ENCODE measurements at regions not wholly inside any gene's neighbourhood (a gene's known extent, or its start where the extent isn't known, plus 50 kb on each side); places are given as distances from the start of the nearest gene placed in this dataset.
A peak's percentile ranks its signal among the peaks of the same experiment; 100 is the strongest.

- H3K23ac ChIP-seq (ENCODE audit: insufficient read length): no peak overlapping the region
- H3K79me1 ChIP-seq (ENCODE audit: low read depth, low read length): no peaks in the 10 kb centered on the region
- H4K20me1 ChIP-seq (replicated peaks in 1 of 2; ENCODE audit: control insufficient read depth in 1 of 2, insufficient read depth in 2 of 2, low read length in 2 of 2): no peaks in the 10 kb centered on the region
- no peak overlapping the region for H4K91ac ChIP-seq (replicated peaks; ENCODE audit: insufficient read length, low read length)
- H3K79me2 ChIP-seq (ENCODE audit: control insufficient read depth in 1 of 2, insufficient read depth in 2 of 2, low read length in 2 of 2): no peaks in the 10 kb centered on the region
- H2BK15ac ChIP-seq (ENCODE audit: low read length): no peak overlapping the region
- H3K36me3 ChIP-seq (ENCODE audit: control insufficient read depth in 2 of 4, insufficient read depth in 4 of 4, low read length in 3 of 4): no peaks in the 10 kb centered on the region
- no peak overlapping the region for H3K27ac ChIP-seq (ENCODE audit: low read depth, low read length)
- no peaks in the 10 kb centered on the region for H3K9me3 ChIP-seq (ENCODE audit: insufficient read depth in 2 of 2, low read depth in 1 of 2, low read length in 1 of 2)
- no peak overlapping the region for H3K4ac ChIP-seq (replicated peaks; ENCODE audit: insufficient read length, low read depth, low read length)
- H2BK12ac ChIP-seq (ENCODE audit: low read depth, low read length): no peak overlapping the region
- no peak overlapping the region for H2AFZ ChIP-seq (ENCODE audit: low read length)
- no peaks in the 10 kb centered on the region for H3K4me1 ChIP-seq (replicated peaks in 1 of 4; ENCODE audit: control insufficient read depth in 3 of 4, insufficient read depth in 4 of 4, low read length in 3 of 4)
- H2BK120ac ChIP-seq (replicated peaks; ENCODE audit: low read depth, low read length): no peak overlapping the region
- H3K9ac ChIP-seq (replicated peaks in 1 of 4; ENCODE audit: extremely low read depth in 1 of 4, low read depth in 3 of 4, low read length in 3 of 4): no peak overlapping the region
- DNase-seq (ENCODE audit: low read depth in 1 of 2, low spot score in 2 of 2) (no peak), FAIRE-seq (no peak)
- H3K4me2 ChIP-seq (ENCODE audit: insufficient read depth in 1 of 2, low read depth in 2 of 2, low read length in 2 of 2): no peak overlapping the region
- POLR2A ChIA-PET (ENCODE audit: partially characterized antibody): no interaction called here
- H2BK20ac ChIP-seq (ENCODE audit: low read length): no peak overlapping the region
- H3K14ac ChIP-seq (ENCODE audit: insufficient read length): no peak overlapping the region
- no peak overlapping the region for H2BK5ac ChIP-seq (ENCODE audit: low read depth, low read length)
- no peak overlapping the region for H3K18ac ChIP-seq (ENCODE audit: extremely low read depth, low read length)
- H3K4me3 ChIP-seq (ENCODE audit: extremely low read depth in 1 of 4, insufficient read depth in 2 of 4, low read depth in 3 of 4, low read length in 4 of 4): no peak overlapping the region
- no peaks in the 10 kb centered on the region for H3K23me2 ChIP-seq (ENCODE audit: low read depth, low read length)
- no peaks in the 10 kb centered on the region for H3K27me3 ChIP-seq (replicated peaks in 1 of 4; ENCODE audit: control insufficient read depth in 3 of 4, extremely low read depth in 1 of 4, insufficient read depth in 3 of 4, low read length in 3 of 4)
- CTCF ChIA-PET (ENCODE audit: partially characterized antibody): interaction anchor here (1.2 kb wide), 1 partner anchor 156 kb away, joined by 3 read pairs; no protein-coding TSS in a partner anchor
- H2AK5ac ChIP-seq (ENCODE audit: low read depth, low read length): no peak overlapping the region
- no peak overlapping the region for H4K8ac ChIP-seq (ENCODE audit: extremely low read depth, insufficient read depth, low read length)
- 71% methylated on average over 1 of the region's 1 CpG; no CpG with 5 or more reads in 1 of the 2 experiments for WGBS, 2 experiments (ENCODE audit: extremely low coverage in 1 of 2, insufficient coverage in 1 of 2, insufficient read length in 1 of 2, insufficient replicate concordance in 2 of 2, low coverage in 1 of 2, low lambda C conversion rate in 2 of 2, missing lambda C conversion rate in 1 of 2)
- TF ChIP-seq TCF12 (IDR thresholded peaks at IDR 0.05; ENCODE audit: low read depth, low read length) (no peak), RAD21 (IDR thresholded peaks at IDR 0.05 in 1 of 2, conservative IDR thresholded peaks at IDR 0.05 in 1 of 2; ENCODE audit: low read depth in 2 of 2, low read length in 2 of 2) (peak in 1 of 2 experiments; percentile 44; a peak in 3 of 4 replicates)
- H4K5ac ChIP-seq (ENCODE audit: insufficient read length, low read depth, low read length): no peak overlapping the region
- no peak overlapping the region for H3K56ac ChIP-seq (replicated peaks; ENCODE audit: insufficient read length, low read depth, low read length)
These were observed 1781.7 kb upstream of the PRR20A start for GRCh38 chr13:55359067-55359466.

Measured in H1 (cell line).